Kasumi-1 (cell line): ENCODE measurements at regions not wholly inside any gene's neighbourhood (a gene's known extent, or its start where the extent isn't known, plus 50 kb on each side); places are given as distances from the start of the nearest gene placed in this dataset.
"Not testable (repeated sequence)": the region's sequence is repeated elsewhere in the genome, so short reads cannot be mapped to it uniquely, and the experiment has no call there.

Experiments used
- DNase-seq, 2 experiments: peaks; one replicate each; lab custom pipeline; 2025; lab: John Stamatoyannopoulos, UW

DNA sequence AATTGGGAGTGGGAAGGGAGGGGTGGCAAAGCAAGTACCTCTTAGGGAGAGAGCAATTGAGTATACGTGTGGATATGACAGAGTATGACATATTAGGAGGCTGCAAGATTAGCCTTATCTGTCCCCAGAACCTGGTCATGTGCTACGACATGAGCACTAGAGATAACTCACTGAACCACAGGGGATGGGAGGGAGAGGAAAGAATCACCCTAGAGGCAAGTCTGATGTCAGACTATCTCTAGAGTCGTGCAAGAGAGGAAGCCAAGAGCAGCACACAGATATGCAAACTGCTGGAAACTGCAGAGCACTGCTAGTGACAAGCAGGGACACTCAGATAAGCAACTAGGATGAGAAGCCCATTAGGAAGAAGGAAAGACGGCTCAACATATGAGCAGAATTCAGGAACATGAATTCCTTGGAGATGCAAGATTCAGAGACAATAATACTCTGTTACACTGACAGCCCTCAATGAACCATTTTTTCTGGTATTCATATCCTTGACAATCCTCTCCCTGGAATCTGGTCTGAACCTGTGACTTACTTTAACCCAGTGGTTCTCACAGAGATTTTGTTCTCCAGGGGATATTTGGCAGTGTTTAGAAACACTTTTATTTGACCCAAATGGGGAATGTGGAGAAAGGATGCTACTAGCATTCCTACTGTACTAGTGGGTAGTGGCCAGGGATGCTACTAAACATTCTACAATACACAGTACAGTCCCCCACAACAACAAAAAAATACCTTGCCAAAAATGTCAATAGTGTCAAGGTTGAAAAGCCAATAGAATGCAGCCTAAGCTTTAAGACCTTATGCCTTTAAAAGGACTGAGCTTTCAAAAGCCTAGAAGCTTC lies 84.0 kb upstream of the BMP2K start:
- peak; percentile 85 to 86 for DNase-seq

DNA sequence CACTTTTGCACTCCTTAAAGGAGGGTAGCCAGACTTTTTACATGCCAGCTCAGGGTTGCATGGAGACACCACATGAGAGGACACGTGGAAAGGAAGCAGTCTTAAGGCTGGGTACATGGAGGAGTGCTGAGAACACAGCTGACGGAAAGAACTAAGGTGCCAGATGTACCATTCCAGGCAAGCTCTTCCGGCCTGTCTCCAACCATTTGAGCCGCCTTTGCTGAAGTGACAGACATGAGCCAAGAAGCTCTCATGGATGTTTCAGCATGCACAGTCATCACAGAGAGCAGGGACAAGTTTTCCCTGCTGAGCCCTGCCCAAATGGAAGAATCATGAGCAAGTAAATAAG lies 83.4 kb upstream of the BMP2K start:
- DNase-seq, result no peak

DNA sequence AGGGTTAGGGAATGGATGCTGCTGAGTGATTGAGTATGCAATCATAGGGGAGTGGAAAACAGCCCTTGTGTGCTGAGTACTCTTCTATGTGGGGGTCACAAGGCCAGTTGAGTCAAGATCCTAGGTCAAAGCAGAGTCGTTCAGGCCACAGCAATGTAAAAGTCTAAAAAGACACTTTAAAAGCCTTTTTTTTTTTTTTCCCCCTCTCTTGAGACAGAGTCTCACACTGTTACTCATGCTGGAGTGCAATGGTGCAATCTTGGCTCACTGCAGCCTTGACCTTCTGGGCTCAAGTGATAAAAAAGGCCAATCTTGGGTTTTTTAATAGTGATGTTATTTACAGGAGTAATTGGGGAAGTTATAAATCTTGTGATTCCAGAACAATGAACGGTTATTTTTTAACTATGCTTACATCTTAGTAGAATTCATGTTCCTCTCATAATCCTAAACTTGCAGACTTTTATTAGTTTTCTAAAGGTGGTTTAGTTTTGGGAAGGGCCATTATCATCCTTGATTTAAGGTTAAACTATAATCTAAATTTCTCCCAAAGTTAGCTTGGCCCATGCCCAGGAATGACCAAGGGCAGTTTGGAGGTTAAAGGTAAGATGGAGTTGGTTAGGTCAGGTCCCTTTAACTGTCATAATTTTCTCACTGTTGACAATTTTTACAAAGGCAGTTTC lies 82.2 kb upstream of the BMP2K start:
- no peak for DNase-seq

DNA sequence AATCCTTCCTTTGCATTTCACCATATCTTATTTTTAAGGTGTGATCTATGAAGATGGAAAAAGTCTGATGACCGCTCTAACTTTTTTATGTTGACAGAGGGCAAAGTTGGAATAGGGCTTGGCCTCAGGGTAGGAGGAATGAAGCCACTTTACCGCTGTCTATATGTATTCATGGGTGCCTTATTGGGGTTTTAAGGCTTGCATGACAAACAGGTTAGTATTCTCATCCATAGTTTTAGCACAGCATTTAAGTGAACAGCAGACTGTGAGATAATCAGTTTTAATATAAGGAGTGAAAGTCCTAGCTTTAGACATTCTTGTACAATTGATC lies 81.7 kb upstream of the BMP2K start:
- no peak for DNase-seq

DNA sequence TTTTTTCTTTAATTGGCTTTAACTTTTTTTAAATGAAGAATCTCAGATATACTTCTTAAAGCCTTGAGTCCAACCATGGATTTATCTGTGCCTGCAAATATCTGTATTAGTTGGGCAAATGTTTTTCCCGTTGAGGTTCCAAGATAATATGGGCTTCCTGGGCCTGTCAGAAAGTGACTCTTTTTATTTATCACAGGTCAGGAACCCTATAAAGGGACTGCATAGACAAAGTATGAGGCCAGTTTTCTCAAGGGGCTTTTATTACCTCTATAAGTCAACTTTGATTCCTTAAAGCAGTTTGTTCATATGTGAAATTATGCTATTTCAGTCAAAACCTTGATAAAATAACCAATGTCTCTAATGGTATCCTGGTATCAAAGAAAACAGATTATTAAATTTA lies 80.2 kb upstream of the BMP2K start:
- no peak for DNase-seq

DNA sequence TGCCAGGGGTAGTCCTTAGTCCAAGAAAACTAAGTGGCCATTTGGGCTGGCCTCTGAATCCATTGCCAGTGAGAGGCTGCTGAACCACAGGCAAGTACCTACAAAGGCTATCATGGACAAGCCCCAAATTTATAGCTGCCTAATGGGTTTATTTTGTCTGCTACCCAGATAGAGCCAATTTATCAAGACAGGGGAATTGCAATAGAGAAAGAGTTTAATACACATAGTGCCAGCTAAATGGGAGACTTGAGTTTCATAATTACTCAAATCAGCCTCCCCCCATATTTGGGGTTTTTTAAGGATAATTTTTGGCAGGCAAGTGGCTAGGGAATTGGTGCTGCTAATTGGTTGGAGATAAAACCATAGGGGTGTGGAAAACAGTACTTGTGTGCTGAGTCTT lies 73.1 kb upstream of the BMP2K start:
- DNase-seq, result no peak

DNA sequence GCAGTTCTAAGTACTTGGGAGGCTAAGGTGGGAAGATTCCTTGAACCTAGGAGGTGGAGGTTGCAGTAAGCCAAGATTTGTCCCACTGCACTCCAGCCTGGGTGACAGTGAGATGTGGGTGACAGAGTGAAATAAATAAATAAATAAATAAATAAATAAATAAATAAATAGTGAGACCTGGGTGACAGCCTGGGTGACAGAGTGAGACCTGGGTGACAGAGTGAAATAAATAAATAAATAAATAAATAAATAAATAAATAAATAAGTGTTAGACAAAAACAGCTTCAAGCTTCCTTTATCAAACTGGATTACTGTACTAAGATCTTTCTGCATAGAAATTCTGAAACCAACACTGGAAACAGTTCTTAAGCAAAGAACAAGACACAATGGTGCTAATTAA lies 71.8 kb upstream of the BMP2K start:
- no peak for DNase-seq

DNA sequence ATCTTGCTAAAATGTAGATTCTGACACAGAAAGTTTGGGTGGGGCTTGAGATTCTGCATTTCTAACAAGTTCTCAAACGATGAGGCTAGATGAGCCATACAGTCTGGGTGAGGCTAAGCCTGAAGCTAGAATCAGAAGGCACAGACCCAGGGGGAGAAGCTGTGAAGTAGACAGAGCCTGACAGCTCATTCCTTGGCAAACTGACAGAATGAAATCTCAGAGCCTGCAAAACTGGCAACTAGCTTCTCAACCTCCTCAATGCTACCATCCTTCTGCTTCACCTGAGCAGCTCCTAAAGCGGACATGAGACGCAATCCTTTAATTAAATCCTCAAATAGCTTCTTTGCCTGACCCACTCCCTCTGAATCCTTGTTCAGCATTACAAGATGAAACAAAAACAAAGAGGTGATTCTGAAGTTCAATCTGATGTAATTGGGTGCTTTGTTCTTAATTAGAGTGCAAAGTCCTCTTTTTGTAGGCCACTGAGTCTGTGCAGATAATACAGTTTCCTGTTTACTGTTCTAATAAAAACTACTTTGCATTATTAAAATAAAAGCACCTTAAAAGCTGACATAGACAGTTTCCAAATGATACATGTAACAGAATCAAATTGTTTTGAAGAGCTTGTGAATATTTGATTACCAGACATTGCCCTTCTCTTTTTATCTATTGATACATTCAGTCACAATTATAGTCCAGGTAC lies 71.0 kb upstream of the BMP2K start:
- no peak for DNase-seq

DNA sequence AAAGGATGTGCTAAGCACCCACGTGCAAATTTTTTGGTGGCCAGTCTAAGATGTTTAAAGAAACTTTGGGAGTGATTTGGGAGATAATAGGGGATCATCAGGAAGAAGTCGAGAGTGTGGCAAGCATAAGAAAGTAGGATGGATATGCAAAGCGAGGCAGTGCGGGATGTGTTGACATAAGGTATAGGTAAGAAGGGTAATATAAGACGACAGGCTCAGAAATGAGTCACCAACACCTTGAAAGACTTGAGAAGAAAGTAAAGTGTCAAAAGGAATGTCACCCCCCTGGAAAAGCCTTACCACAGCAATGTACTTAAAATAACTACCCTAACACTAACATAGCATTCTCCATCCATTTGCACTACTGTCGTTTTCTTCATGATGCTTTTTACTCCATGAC lies 69.8 kb upstream of the BMP2K start:
- no peak for DNase-seq

DNA sequence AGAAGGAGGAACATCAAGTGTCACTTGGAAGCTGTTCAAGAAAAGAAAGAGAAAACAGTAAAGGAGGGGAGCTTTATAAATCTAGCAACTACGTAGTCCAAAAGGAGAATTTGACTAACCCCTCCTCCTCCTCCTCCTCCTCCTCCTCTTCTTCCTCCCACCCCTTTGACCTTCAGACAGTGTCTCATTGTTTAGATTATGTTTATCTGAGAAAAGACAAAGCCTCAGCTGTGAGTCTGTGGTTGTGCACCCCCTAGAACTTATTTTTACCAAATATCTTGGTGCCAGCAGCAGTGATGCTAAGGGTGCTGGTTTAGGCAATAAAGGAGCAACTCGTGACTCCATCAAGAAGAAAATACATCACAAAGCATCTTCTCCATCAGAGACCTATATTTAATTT lies 68.9 kb upstream of the BMP2K start:
- no peak for DNase-seq

DNA sequence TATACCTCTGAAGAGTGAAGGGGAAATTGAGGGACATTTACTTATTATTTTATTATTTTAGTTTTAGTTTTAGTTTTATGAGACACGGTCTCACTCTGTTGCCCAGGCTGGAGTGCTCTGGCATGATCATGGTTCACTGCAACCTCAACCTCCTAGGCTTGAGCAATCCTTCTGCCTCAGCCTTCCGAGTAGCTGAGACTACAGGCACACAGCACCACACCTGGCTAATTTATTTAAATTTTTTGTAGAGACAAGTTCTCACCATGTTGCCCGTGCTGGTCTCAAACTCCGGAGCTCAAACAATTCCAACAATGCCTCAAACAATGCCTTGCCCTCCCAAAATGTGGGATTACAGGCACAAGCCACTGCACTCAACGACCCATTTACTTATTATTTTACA lies 68.4 kb upstream of the BMP2K start:
- DNase-seq, result no peak

DNA sequence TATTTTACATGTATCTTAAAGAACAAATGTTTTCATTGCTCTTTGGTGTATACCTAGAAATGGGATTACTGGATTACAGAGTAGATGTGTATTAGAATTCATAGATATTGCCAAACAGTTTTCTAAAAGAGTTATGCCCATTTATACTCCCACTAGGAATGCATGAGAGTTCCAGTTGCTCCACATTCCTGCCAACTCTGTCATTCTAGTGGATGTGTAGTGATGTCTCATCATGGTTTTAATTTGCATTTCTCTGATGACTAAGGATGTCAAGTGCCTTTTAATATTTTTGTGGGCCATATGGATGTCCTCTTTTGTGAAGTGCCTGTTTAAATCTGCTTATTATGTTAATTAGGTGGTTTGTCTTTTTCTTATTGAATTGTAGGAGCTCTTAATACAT lies 65.6 kb upstream of the BMP2K start:
- no peak for DNase-seq

DNA sequence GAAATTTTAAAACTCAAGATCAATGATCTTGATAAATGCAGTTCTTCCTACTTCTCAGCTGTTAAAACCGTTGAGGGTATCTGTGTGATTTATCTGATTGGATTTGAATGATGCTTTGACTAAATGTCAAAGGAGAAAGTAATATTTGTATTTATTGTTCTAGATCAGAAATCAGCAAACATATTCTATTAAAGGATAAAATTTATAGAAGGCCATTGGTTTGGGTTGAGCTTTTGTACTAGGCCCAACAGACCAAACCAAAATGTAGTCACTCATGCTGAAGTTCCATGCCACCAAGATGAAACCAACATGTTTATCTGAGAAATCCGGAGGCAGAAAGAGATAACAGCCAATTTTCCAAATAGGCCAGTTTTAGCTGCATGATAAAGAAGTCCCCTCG lies 64.5 kb upstream of the BMP2K start:
- DNase-seq, result no peak

DNA sequence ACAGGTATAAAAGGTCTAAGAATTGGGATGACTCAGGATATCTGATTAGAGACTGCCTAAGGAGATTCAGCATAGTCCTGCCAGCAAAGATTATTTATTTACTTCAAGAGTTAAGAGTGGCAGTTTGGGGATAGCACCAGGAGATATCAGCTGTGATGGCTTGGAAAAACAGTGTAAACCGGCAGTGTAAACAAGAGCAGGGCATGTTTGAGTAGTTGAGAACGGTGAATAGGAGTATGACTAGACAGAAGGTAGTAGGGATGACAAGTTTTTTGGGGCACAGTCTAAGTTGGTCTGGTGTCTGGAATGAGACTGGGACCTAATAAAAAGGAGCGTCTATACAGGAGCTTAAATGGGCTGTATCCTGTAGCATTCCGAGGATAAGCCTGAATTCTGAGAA lies 61.6 kb upstream of the BMP2K start:
- not testable (repeated sequence) for DNase-seq

DNA sequence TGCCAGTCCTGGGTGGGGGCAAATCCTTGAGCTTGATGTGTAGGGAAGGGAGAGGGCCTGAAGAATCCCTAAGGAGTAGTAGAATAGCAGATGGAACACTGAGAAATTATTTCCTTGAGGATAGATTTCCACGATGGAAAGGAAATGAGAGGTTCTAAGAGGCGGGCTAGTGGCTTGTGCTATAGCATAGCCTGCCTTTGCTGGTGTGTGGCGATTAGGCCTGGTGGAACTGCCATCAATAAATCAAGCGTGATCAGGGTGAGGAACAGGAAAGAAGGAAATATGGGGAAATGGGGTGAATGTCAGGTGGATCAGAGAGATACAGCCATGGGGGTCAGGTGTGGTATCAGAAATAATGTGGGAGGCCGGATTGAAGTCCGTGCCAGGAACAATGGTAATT lies 60.8 kb upstream of the BMP2K start:
- not testable (repeated sequence) for DNase-seq

DNA sequence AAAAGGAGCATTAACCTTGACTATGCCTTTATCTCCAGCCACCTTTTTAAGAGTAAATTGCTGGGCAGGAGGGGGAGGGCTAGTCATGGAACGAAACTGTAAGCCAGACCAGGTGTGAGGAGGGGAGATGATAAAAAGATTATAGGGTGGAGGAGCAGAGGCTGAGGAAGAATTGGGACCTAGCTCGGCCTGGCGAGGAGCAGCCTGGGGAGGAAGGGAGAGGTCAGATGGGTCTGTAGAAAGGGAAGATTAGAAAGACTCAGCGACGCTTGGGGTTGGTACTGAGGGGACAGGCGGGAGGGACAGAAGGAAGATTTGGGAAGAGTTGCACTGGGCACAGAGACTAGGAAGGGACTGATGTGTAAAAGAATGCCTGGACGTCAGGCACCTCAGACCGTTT lies 58.4 kb upstream of the BMP2K start:
- DNase-seq, result not testable (repeated sequence)

DNA sequence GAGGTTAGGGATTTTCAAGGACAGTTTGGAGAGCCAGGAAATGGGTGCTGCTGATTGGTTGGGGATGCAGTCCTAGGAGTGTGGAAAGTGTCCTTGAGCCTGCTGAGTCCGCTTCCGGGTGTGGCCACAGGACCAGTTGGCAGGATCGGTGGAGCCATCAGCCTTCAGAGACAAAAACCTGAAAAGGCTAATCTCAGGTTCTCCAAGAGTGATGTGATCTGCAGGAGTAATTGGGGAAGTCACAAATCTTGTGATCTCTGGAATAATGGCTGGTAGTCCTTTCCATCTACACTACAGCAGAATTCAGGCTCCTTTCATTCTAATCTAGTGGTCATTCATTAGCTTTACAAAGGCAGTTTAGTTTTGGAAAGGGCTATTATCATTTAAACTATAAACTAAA lies 55.9 kb upstream of the BMP2K start:
- no peak for DNase-seq

DNA sequence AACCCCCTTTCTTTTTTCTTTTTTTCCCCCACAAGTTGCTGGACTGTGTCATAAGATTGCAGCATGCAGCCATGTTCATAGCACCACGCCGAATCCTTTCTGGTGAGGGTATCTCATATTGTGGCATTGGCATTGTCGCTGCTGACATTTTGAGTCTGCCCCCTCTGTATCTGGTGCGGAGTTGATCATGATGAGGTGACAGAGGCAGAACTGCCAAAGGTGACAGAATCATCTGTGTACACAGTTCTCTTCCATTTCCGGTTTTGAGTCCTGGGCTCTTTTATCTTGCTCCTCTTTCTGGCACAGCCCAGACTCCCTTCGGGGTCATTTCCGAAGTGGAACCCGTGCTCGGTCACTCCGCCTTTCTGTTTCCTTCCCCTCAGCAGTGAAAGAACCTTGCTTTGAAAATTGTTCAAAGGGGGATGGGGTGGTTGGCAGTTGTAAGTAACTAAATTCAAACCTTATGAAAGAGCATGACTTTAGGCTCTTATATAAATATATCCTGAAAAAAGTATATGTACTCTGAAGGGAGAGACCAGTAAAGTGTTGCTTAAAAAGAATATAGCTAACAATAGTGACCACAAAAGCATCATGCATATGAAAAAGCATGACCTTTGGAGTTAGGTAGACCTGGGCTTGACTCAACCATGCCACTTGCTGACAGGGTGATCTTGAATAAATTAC lies 55.0 kb upstream of the BMP2K start:
- peak; percentile 24 to 55 for DNase-seq

DNA sequence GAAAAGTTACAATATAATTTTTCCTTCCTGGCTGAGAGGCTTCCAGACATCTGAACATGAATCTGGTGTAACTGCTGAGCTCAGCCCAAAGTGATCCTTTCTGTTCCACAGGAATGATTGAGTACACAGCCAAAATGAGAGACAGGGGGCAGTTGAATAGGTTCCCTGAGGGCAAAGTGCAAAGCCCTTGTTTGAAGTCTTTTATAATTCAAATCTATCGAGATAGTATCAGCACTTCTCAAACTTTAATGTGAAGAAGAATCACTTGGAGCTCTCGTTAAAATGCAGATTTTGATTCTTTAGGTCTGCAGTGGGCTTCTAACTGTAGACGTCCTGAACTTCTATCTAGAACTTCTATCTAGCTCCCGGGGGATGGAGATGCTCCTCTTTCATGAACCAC lies 54.4 kb upstream of the BMP2K start:
- no peak for DNase-seq

DNA sequence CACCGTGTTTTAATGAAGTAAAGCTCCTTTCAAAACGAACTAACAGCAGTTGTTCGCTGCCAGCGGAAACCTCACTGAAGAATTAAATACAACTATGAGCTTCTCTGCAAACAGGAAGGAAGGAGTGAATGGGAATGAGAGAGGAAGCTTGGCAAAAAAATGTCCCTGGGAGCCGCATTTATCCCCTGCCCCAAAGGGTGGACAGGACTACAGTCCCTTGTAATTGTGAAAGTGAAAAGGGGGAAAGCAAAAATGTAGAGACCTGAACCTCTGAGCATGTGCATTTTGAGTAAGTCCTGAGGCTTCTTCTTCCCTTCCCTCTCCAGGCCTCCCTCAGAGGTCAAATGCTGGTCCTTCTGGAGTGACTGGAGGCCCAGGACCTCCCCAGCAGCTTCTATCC lies 53.8 kb upstream of the BMP2K start:
- DNase-seq, result no peak

DNA sequence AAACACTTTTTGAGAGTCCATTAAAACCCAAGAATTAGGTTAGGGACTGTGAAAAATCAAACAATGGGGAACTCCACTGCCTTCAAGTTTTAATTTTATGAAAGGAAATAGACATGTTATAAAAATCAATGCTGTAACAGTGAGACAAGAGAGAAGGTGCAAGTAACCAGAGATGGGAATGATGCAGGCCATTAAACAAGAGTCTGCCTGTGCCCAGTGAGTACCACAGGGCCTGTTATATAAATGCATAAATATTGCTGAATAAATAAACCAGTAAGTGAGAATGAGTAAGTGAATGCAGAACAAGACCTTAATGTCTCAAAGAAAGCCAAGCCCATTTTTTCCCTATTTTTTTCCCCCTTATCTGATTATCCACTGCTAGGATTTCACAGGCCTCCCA lies 53.3 kb upstream of the BMP2K start:
- no peak for DNase-seq
